Osteoblast (primary cell): ENCODE measurements at regions not wholly inside any gene's neighbourhood (a gene's known extent, or its start where the extent isn't known, plus 50 kb on each side); places are given as distances from the start of the nearest gene placed in this dataset.

ENCODE experiments used
- DNase-seq: peaks from one replicate; pipeline ENCODE4 v3.0.0; 2011; ENCODE audit warnings: low spot score, mixed read lengths; ENCODE audit not compliant: insufficient read length; ENCODE audit errors: missing footprints
- H2AFZ ChIP-seq: 2 replicates; pipeline ENCODE4 v1.6.0; 2011; ENCODE audit warnings: mild to moderate bottlenecking, low read length
- H3K27ac ChIP-seq: 2 replicates; pipeline ENCODE4 v1.5.1; 2011; ENCODE audit warnings: mild to moderate bottlenecking, low read depth, low read length, moderate library complexity
- H3K27me3 ChIP-seq: 2 replicates; pipeline ENCODE4 v1.6.0; 2012; ENCODE audit warnings: mild to moderate bottlenecking, control low read depth, inconsistent platforms, low read length, moderate library complexity; ENCODE audit not compliant: insufficient read depth
- H3K36me3 ChIP-seq: 2 replicates; pipeline ENCODE4 v1.5.1; 2011; ENCODE audit warnings: mild to moderate bottlenecking, low read length, control low read depth, moderate library complexity; ENCODE audit not compliant: insufficient read depth
- H3K4me1 ChIP-seq: 2 replicates; pipeline ENCODE4 v1.5.1; 2011; ENCODE audit warnings: mild to moderate bottlenecking, low read length, control low read depth, moderate library complexity; ENCODE audit not compliant: insufficient read depth
- H3K4me2 ChIP-seq: 2 replicates; pipeline ENCODE4 v1.6.0; 2011; ENCODE audit warnings: mild to moderate bottlenecking, low read length; ENCODE audit not compliant: insufficient read depth
- H3K4me3 ChIP-seq: fragments of 200-600 bp; sonication (generic); 3 replicates; pipeline ENCODE4 v1.5.1; 2012; ENCODE audit warnings: mild to moderate bottlenecking, low read length, inconsistent platforms; ENCODE audit not compliant: insufficient read depth
- H3K79me2 ChIP-seq: 2 replicates; pipeline ENCODE4 v1.6.0; 2012; ENCODE audit warnings: mild to moderate bottlenecking, low read length, control low read depth, inconsistent platforms; ENCODE audit not compliant: insufficient read depth
- H3K9me3 ChIP-seq: 2 replicates; pipeline ENCODE4 v1.5.1; 2011; ENCODE audit warnings: low read depth, low read length, control low read depth
- H4K20me1 ChIP-seq: 2 replicates; pipeline ENCODE4 v1.6.0; 2012; ENCODE audit warnings: mild to moderate bottlenecking, low read length, control low read depth; ENCODE audit not compliant: insufficient read depth
- CTCF ChIP-seq: IDR thresholded peaks from 2 replicates; pipeline ENCODE4 v1.5.1; 2011; ENCODE audit warnings: mild to moderate bottlenecking, low read depth, low read length, moderate library complexity; ENCODE audit errors: extremely low read depth

GRCh38 chr7:38002689-38003088, 82.2 kb downstream of the EPDR1 start:
- no peak for DNase-seq
- H3K27me3 ChIP-seq = no peaks in the 10 kb centered on the region
- TF ChIP-seq CTCF = no peak
- no peaks in the 10 kb centered on the region for H3K9me3 ChIP-seq
- no peak overlapping the region for H3K4me2 ChIP-seq
- H3K36me3 ChIP-seq = no peaks in the 10 kb centered on the region
- no peak overlapping the region for H3K4me3 ChIP-seq
- H3K79me2 ChIP-seq = no peaks in the 10 kb centered on the region
- peaks cover 22% of the 10 kb centered on the region for H3K4me1 ChIP-seq
- no peak overlapping the region for H3K27ac ChIP-seq
- H4K20me1 ChIP-seq = no peaks in the 10 kb centered on the region
- H2AFZ ChIP-seq = no peak overlapping the region

DNA sequence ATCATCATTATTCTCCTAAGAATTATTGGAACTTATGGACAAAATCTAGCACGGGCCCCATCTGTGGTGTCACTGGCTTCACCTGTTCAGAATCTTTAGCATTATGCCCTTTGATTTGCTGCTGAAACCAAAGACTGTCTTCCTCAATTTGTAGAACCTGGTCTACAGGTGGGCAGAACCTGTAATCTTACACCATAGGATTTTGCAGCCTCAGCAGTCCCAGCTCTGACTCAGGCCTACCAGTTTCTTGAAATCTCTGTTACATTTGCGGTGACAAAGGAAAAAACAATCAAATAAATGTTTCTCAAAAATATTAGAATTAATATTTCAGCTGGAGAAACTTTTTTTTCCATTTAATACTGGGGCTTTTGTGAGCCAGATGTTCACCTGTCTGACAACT, 86.1 kb downstream of the EPDR1 start:
- Histone ChIP-seq H3K9me3 (no peaks in the 10 kb centered on the region), H3K4me3 (no peak overlapping the region), H3K27ac (no peak overlapping the region), H3K27me3 (no peaks in the 10 kb centered on the region), H3K4me2 (no peak overlapping the region), H4K20me1 (no peaks in the 10 kb centered on the region), H3K4me1 (peaks cover 6% of the 10 kb centered on the region), H3K79me2 (no peaks in the 10 kb centered on the region), H2AFZ (no peak overlapping the region), H3K36me3 (no peaks in the 10 kb centered on the region)
- TF ChIP-seq CTCF = no peak
- no peak for DNase-seq

DNA sequence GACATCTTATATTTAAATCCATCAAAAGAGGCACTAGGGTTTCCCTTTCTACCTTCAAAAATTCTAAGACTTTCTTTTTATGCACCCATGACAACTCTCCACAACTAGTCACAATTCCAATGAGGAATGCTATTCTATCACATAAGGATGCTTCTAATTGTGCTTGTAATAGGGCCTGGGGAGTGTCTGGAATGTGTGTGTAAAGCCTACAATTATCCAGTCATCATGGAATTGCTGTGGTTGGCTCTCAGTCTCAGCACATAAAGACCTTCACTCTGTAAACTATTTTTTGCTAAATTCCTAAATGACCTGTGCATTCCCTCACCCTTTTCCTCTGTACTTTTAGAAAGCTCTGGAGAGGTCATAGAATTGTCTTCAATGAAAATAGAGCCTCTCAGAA, 86.7 kb downstream of the EPDR1 start:
- H3K27ac ChIP-seq = no peak overlapping the region
- no peaks in the 10 kb centered on the region for H3K79me2 ChIP-seq
- H3K27me3 ChIP-seq = no peaks in the 10 kb centered on the region
- H3K4me1 ChIP-seq = peaks cover 5% of the 10 kb centered on the region
- H3K36me3 ChIP-seq = no peaks in the 10 kb centered on the region
- H3K4me2 ChIP-seq = no peak overlapping the region
- H2AFZ ChIP-seq = no peak overlapping the region
- DNase-seq = no peak
- H3K4me3 ChIP-seq = no peak overlapping the region
- no peak for TF ChIP-seq CTCF
- no peaks in the 10 kb centered on the region for H3K9me3 ChIP-seq
- no peaks in the 10 kb centered on the region for H4K20me1 ChIP-seq

GRCh38 chr7:38013246-38013645, 92.8 kb downstream of the EPDR1 start:
- Histone ChIP-seq H3K9me3 (no peaks in the 10 kb centered on the region), H3K27me3 (no peaks in the 10 kb centered on the region), H2AFZ (no peak overlapping the region), H3K4me1 (no peaks in the 10 kb centered on the region), H3K4me3 (no peak overlapping the region), H3K27ac (no peak overlapping the region), H3K36me3 (no peaks in the 10 kb centered on the region), H3K4me2 (no peak overlapping the region), H3K79me2 (no peaks in the 10 kb centered on the region), H4K20me1 (no peaks in the 10 kb centered on the region)
- no peak for TF ChIP-seq CTCF
- no peak for DNase-seq
